ENCODE measurements at regions not wholly inside any gene's neighbourhood (a gene's known extent, or its start where the extent isn't known, plus 50 kb on each side); places are given as distances from the start of the nearest gene placed in this dataset.

- no peak for DNase-seq (ENCODE audit: low spot score)
These were observed 177.1 kb upstream of the ALG10B start for GRCh38 chr12:38139456-38139855.

- DNase-seq (ENCODE audit: low spot score) = no peak
These were observed 175.3 kb upstream of the ALG10B start for GRCh38 chr12:38141239-38141638.

GRCh38 chr12:38141861-38142260, 174.7 kb upstream of the ALG10B start:
- no peak for DNase-seq (ENCODE audit: low spot score)

GRCh38 chr12:38142974-38143373, 173.6 kb upstream of the ALG10B start:
- no peak for DNase-seq (ENCODE audit: low spot score)

- no peak for DNase-seq (ENCODE audit: low spot score)
These were observed 172.5 kb upstream of the ALG10B start for GRCh38 chr12:38144049-38144448.

GRCh38 chr12:38144601-38145436, 171.8 kb upstream of the ALG10B start:
- DNase-seq (ENCODE audit: low spot score) = no peak

GRCh38 chr12:38149395-38150073, 167.0 kb upstream of the ALG10B start:
- DNase-seq (ENCODE audit: low spot score) = no peak

- no peak for DNase-seq (ENCODE audit: low spot score)
These were observed 164.4 kb upstream of the ALG10B start for GRCh38 chr12:38151991-38152700.

- DNase-seq (ENCODE audit: low spot score) = no peak
These were observed 163.5 kb upstream of the ALG10B start for GRCh38 chr12:38152816-38153736.

GRCh38 chr12:38153737-38154061, 162.9 kb upstream of the ALG10B start:
- DNase-seq (ENCODE audit: low spot score) = no peak

GRCh38 chr12:38154096-38155019, 162.2 kb upstream of the ALG10B start:
- no peak for DNase-seq (ENCODE audit: low spot score)

GRCh38 chr12:38155020-38155395, 161.6 kb upstream of the ALG10B start:
- no peak for DNase-seq (ENCODE audit: low spot score)

GRCh38 chr12:38155526-38156496, 160.8 kb upstream of the ALG10B start:
- DNase-seq (ENCODE audit: low spot score) = no peak

GRCh38 chr12:38156497-38157245, 159.9 kb upstream of the ALG10B start:
- no peak for DNase-seq (ENCODE audit: low spot score)

GRCh38 chr12:38157274-38157932, 159.2 kb upstream of the ALG10B start:
- no peak for DNase-seq (ENCODE audit: low spot score)

GRCh38 chr12:38157933-38158401, 158.6 kb upstream of the ALG10B start:
- no peak for DNase-seq (ENCODE audit: low spot score)

- DNase-seq (ENCODE audit: low spot score) = no peak
These were observed 158.0 kb upstream of the ALG10B start for GRCh38 chr12:38158428-38159091.

- no peak for DNase-seq (ENCODE audit: low spot score)
These were observed 157.5 kb upstream of the ALG10B start for GRCh38 chr12:38159092-38159551.
